Keratinocyte (primary cell): ENCODE measurements at regions not wholly inside any gene's neighbourhood (a gene's known extent, or its start where the extent isn't known, plus 50 kb on each side); places are given as distances from the start of the nearest gene placed in this dataset.

Experiments used
- DNase-seq: peaks from one replicate; pipeline ENCODE4 v3.0.0-alpha.2; 2011; ENCODE audit warnings: low read depth, missing footprints, low spot score
- FAIRE-seq: peaks from 2 replicates; lab custom pipeline; 2011; peaks lifted over from hg19 to GRCh38; lab: Jason Lieb, UNC
- H2AFZ ChIP-seq: 2 replicates; pipeline ENCODE4 v1.6.0; 2012; ENCODE audit warnings: low read length, control low read depth, inconsistent platforms; ENCODE audit not compliant: control insufficient read depth
- H3K27ac ChIP-seq: 2 replicates; pipeline ENCODE4 v1.5.1; 2011; ENCODE audit warnings: low read length; ENCODE audit not compliant: control insufficient read depth, insufficient read depth
- H3K27me3 ChIP-seq: 3 replicates; pipeline ENCODE4 v1.6.0; 2011; ENCODE audit warnings: low read length; ENCODE audit not compliant: control insufficient read depth, insufficient read depth; ENCODE audit errors: extremely low read depth
- H3K36me3 ChIP-seq, 2 experiments: 2 replicates in 1 of 2; 3 replicates in 1 of 2; pipeline ENCODE4 v1.5.1; 2011; ENCODE audit warnings: low read length in 2 of 2, mild to moderate bottlenecking in 1 of 2; ENCODE audit not compliant: control insufficient read depth in 2 of 2, insufficient read depth in 2 of 2; ENCODE audit errors: extremely low read depth in 1 of 2
- H3K4me1 ChIP-seq: 3 replicates; pipeline ENCODE4 v1.5.1; 2011; ENCODE audit warnings: low read length; ENCODE audit not compliant: control insufficient read depth, insufficient read depth; ENCODE audit errors: extremely low read depth
- H3K4me2 ChIP-seq: 3 replicates; pipeline ENCODE4 v1.6.0; 2011; ENCODE audit warnings: low read depth, low read length; ENCODE audit not compliant: control insufficient read depth, insufficient read depth; ENCODE audit errors: extremely low read depth
- H3K4me3 ChIP-seq, 3 experiments: fragments of 200-600 bp in 1 of 3; sonication (generic) in 1 of 3; 2 replicates in 2 of 3; 3 replicates in 1 of 3; pipeline ENCODE4 v1.5.1; 2011 to 2016; ENCODE audit warnings: low read length in 3 of 3, mild to moderate bottlenecking in 3 of 3, control low read depth in 2 of 3, inconsistent platforms in 1 of 3, low read depth in 1 of 3, mixed read lengths in 1 of 3, mixed run types in 1 of 3, moderate library complexity in 1 of 3; ENCODE audit not compliant: control insufficient read depth in 2 of 3, insufficient read depth in 2 of 3; ENCODE audit errors: extremely low read depth in 1 of 3
- H3K79me2 ChIP-seq: 2 replicates; pipeline ENCODE4 v1.6.0; 2012; ENCODE audit warnings: low read length; ENCODE audit not compliant: control insufficient read depth, insufficient read depth
- H3K9ac ChIP-seq: 3 replicates; pipeline ENCODE4 v1.6.0; 2011; ENCODE audit warnings: low read length; ENCODE audit not compliant: control insufficient read depth, insufficient read depth; ENCODE audit errors: extremely low read depth
- H3K9me1 ChIP-seq: 3 replicates; pipeline ENCODE4 v1.6.0; 2011; ENCODE audit warnings: low read length; ENCODE audit not compliant: control insufficient read depth, insufficient read depth; ENCODE audit errors: extremely low read depth
- H3K9me3 ChIP-seq: 2 replicates; pipeline ENCODE4 v1.5.1; 2012; ENCODE audit warnings: low read depth, low read length; ENCODE audit not compliant: control insufficient read depth
- H4K20me1 ChIP-seq: 3 replicates; pipeline ENCODE4 v1.6.0; 2011; ENCODE audit warnings: low read length; ENCODE audit not compliant: control insufficient read depth, insufficient read depth; ENCODE audit errors: extremely low read depth
- CTCF ChIP-seq, 3 experiments: IDR thresholded peaks in 1 of 3; conservative IDR thresholded peaks in 1 of 3; optimal IDR thresholded peaks in 1 of 3; 2 replicates in 2 of 3; 3 replicates in 1 of 3; pipeline versions ENCODE3 to v1.5.1; 2011; ENCODE audit warnings: low read length in 3 of 3, mild to moderate bottlenecking in 3 of 3, moderate library complexity in 2 of 3, control low read depth in 1 of 3, inconsistent platforms in 1 of 3; ENCODE audit not compliant: insufficient read depth in 2 of 3; ENCODE audit errors: extremely low read depth in 1 of 3
- EZH2 ChIP-seq: IDR thresholded peaks from one replicate; pipeline ENCODE4 v1.6.1; 2012; ENCODE audit warnings: inconsistent platforms, mild to moderate bottlenecking, low read length, moderate library complexity
- dilution Hi-C: fragments of 300-500 bp; cut with MboI; formaldehyde crosslinking; loops from one replicate; pipeline ENCODE4 v1.7.0; 2020; ENCODE audit warnings: low sequenced_read_pairs; ENCODE audit not compliant: extremely low pct_ligation_motif_present
- small RNA-seq, 3 experiments: library from RNA; depleted of rRNA; stranded (forward); fragments of <200 nt; gene quantifications; one replicate each; pipeline ENCODE3, GENCODE V24; 2012; ENCODE audit warnings: low read depth in 3 of 3, low replicate concordance in 1 of 3; ENCODE audit not compliant: insufficient read length in 3 of 3

GRCh38 chr4:166680796-166681195 is 553.5 kb downstream of the SPOCK3 start:
- Histone ChIP-seq H3K79me2 (no peaks in the 10 kb centered on the region), H3K4me1 (no peaks in the 10 kb centered on the region)

GRCh38 chr4:166682200-166682599 is 552.1 kb downstream of the SPOCK3 start:
- no peaks in the 10 kb centered on the region for H3K79me2 ChIP-seq
- no peaks in the 10 kb centered on the region for H3K9me1 ChIP-seq
- no peak overlapping the region for H3K9ac ChIP-seq
- no peak overlapping the region for H3K27ac ChIP-seq
- DNase-seq (no peak), FAIRE-seq (no peak)
- TF ChIP-seq CTCF (optimal IDR thresholded peaks at IDR 0.05 in 1 of 3, IDR thresholded peaks at IDR 0.05 in 1 of 3, conservative IDR thresholded peaks at IDR 0.05 in 1 of 3; ENCODE audit: extremely low read depth in 1 of 3, insufficient read depth in 2 of 3, low read length in 3 of 3) (no peak), EZH2 (no peak)
- H3K36me3 ChIP-seq, result no peaks in the 10 kb centered on the region
- H3K4me3 ChIP-seq, result no peak overlapping the region
- no peaks in the 10 kb centered on the region for H3K4me1 ChIP-seq
- no peaks in the 10 kb centered on the region for H3K27me3 ChIP-seq
- dilution Hi-C loops, result no loop called here
- H4K20me1 ChIP-seq, result no peaks in the 10 kb centered on the region
- no peak overlapping the region for H3K4me2 ChIP-seq
- no peaks in the 10 kb centered on the region for H3K9me3 ChIP-seq
- no peak overlapping the region for H2AFZ ChIP-seq

More at GRCh38 chr4:166680796-166681195, 553.5 kb downstream of the SPOCK3 start:
- no peak overlapping the region for H3K27ac ChIP-seq
- no peaks in the 10 kb centered on the region for H4K20me1 ChIP-seq
- no peaks in the 10 kb centered on the region for H3K27me3 ChIP-seq
- FAIRE-seq, result no peak
- H3K4me3 ChIP-seq, result no peak overlapping the region
- no peak overlapping the region for H3K4me2 ChIP-seq
- no peak overlapping the region for H3K9ac ChIP-seq
- TF ChIP-seq EZH2 (no peak), CTCF (optimal IDR thresholded peaks at IDR 0.05 in 1 of 3, IDR thresholded peaks at IDR 0.05 in 1 of 3, conservative IDR thresholded peaks at IDR 0.05 in 1 of 3; ENCODE audit: extremely low read depth in 1 of 3, insufficient read depth in 2 of 3, low read length in 3 of 3) (no peak)
- H3K9me1 ChIP-seq, result no peaks in the 10 kb centered on the region
- H3K9me3 ChIP-seq, result no peaks in the 10 kb centered on the region
- no peak overlapping the region for H2AFZ ChIP-seq
- DNase-seq, result no peak
- no peaks in the 10 kb centered on the region for H3K36me3 ChIP-seq
- dilution Hi-C loops, result no loop called here

Small RNA genes lying in the stretch of these regions (small RNA-seq; reads per million reads assigned to genes)
- gene RF00019, result 0 reads per million in 3 experiments
